Calu3 (cell line): ENCODE measurements at regions not wholly inside any gene's neighbourhood (a gene's known extent, or its start where the extent isn't known, plus 50 kb on each side); places are given as distances from the start of the nearest gene placed in this dataset.

Experiments used
- BruUV-seq: library from RNA; stranded (reverse); fragments of 400-500 nt; replicated peaks from 2 replicates; lab custom pipeline; 2021; lab: Mats Ljungman, UMichigan
- CTCF ChIA-PET: fragments of 300-600 bp; sonication (Branson Sonifier 250); formaldehyde crosslinking; loops from one replicate; lab custom pipeline; 2022; ENCODE audit warnings: antibody characterized with exemption; lab: Charles Lee
- DNase-seq: peaks from one replicate; pipeline ENCODE4 v3.0.0; 2022
- H3K27ac Mint-ChIP-seq: one replicate; pipeline ENCODE4 v1.8.0; 2022; ENCODE audit warnings: mixed read lengths; ENCODE audit not compliant: unreplicated experiment
- H3K27me3 Mint-ChIP-seq: one replicate; pipeline ENCODE4 v1.8.0; 2022; ENCODE audit warnings: mixed read lengths; ENCODE audit not compliant: unreplicated experiment
- H3K36me3 Mint-ChIP-seq: one replicate; pipeline ENCODE4 v1.8.0; 2022; ENCODE audit warnings: mild to moderate bottlenecking, moderate library complexity, mixed read lengths; ENCODE audit not compliant: insufficient read depth, unreplicated experiment
- H3K4me1 Mint-ChIP-seq: one replicate; pipeline ENCODE4 v1.8.0; 2022; ENCODE audit warnings: mild to moderate bottlenecking, low read depth, mixed read lengths; ENCODE audit not compliant: unreplicated experiment
- H3K4me3 Mint-ChIP-seq: one replicate; pipeline ENCODE4 v1.8.0; 2022; ENCODE audit warnings: mild to moderate bottlenecking, low read depth, moderate library complexity, mixed read lengths; ENCODE audit not compliant: unreplicated experiment
- H3K9me3 Mint-ChIP-seq: one replicate; pipeline ENCODE4 v1.8.0; 2022; ENCODE audit warnings: low read depth, mixed read lengths; ENCODE audit not compliant: unreplicated experiment
- intact Hi-C: fragments of 100-400 bp; cut with micrococcal nuclease; formaldehyde crosslinking; loops from one replicate; pipeline ENCODE4 v1.10.0; 2022; ENCODE audit not compliant: unreplicated experiment
- TF ChIP-seq, protein P1 (sequence below): fragments of 200-600 bp; IDR thresholded peaks from one replicate; pipeline ENCODE4 v1.8.0; 2022; ENCODE audit warnings: antibody characterized with exemption; ENCODE audit not compliant: unreplicated experiment

DNA sequence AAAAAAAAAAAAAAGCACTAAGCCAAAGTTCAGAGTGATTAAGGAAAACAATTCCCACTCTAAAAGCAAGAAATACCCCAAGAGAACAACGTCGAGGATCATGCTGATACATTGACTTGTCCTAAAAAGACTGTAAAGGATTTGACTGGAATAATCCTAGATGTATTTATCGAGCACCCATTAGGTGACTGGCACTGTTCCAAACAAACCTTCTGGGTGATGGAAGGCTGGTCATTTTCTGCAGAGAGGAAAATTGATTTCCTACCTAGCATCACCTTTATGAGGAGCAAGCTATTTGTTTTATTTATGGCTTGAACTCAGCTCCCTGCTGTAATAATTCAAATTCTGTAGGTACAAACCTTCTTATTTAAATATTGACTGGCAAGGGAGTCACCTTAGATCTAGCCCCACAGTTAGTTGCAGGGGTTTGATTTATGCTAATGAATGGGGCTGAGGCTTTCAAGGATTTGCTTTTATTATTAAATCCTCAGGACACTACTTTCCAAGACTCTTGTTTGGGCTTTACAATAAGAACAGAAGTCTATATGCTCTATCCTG lies 471.0 kb downstream of the OLFM4 start:
- CTCF ChIA-PET: no interaction called here
- no peak for DNase-seq
- no peaks in the 10 kb centered on the region for H3K36me3 Mint-ChIP-seq
- peaks cover 18% of the 10 kb centered on the region for H3K9me3 Mint-ChIP-seq
- TF ChIP-seq, protein P1, sequence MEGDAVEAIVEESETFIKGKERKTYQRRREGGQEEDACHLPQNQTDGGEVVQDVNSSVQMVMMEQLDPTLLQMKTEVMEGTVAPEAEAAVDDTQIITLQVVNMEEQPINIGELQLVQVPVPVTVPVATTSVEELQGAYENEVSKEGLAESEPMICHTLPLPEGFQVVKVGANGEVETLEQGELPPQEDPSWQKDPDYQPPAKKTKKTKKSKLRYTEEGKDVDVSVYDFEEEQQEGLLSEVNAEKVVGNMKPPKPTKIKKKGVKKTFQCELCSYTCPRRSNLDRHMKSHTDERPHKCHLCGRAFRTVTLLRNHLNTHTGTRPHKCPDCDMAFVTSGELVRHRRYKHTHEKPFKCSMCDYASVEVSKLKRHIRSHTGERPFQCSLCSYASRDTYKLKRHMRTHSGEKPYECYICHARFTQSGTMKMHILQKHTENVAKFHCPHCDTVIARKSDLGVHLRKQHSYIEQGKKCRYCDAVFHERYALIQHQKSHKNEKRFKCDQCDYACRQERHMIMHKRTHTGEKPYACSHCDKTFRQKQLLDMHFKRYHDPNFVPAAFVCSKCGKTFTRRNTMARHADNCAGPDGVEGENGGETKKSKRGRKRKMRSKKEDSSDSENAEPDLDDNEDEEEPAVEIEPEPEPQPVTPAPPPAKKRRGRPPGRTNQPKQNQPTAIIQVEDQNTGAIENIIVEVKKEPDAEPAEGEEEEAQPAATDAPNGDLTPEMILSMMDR: no peak
- BruUV-seq: no TSS peak
- no peaks in the 10 kb centered on the region for H3K27me3 Mint-ChIP-seq
- H3K4me1 Mint-ChIP-seq: no peaks in the 10 kb centered on the region
- H3K4me3 Mint-ChIP-seq: no peak overlapping the region
- intact Hi-C loops: no loop called here
- H3K27ac Mint-ChIP-seq: no peak overlapping the region

DNA sequence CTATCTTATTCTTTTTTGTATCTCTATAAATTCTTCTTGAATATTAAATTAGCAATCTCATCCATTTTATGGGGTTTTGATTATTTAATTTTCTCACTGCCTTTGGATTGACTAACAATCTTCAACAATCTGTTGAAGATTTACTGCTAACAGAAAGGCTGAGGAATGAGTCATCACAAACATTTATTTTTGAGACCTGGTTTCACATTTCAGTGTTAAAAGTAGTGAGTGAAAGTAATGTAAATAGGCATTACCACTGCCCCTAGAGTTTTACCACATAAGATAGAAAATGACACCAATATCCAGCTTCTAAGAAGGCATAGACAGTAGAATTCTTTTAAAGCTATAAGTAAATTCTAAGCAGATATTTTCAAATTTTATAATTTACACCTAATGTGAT lies 472.8 kb downstream of the OLFM4 start:
- H3K27me3 Mint-ChIP-seq: no peaks in the 10 kb centered on the region
- intact Hi-C loops: no loop called here
- H3K36me3 Mint-ChIP-seq: no peaks in the 10 kb centered on the region
- no peak for DNase-seq
- TF ChIP-seq, protein P1: no peak
- no TSS peak for BruUV-seq
- no peak overlapping the region for H3K4me3 Mint-ChIP-seq
- H3K4me1 Mint-ChIP-seq: no peaks in the 10 kb centered on the region
- H3K9me3 Mint-ChIP-seq: peaks cover 15% of the 10 kb centered on the region
- no peak overlapping the region for H3K27ac Mint-ChIP-seq
- CTCF ChIA-PET: no interaction called here

DNA sequence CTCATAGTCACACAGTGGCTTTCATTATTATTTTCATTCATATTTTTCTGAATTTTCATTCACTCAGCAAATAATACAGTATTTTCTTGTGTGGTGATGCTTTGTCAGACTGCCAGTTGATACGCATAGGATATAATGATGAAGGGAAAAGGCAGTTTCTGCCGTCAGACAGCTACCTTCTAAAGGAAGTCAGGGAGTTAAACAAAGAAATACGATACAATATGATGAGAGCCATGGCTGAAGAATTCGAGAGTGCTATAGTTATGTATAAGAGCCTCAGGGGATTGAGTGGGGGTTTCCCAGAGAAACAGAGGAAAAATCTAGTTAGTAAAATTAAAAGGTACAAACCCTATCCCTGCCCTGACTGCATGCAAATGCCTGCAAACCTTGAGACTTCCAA lies 479.1 kb downstream of the OLFM4 start:
- TF ChIP-seq, protein P1: no peak
- no peaks in the 10 kb centered on the region for H3K36me3 Mint-ChIP-seq
- BruUV-seq: no TSS peak
- no peaks in the 10 kb centered on the region for H3K4me1 Mint-ChIP-seq
- peaks cover 9% of the 10 kb centered on the region for H3K9me3 Mint-ChIP-seq
- no peaks in the 10 kb centered on the region for H3K27me3 Mint-ChIP-seq
- intact Hi-C loops: no loop called here
- H3K27ac Mint-ChIP-seq: no peak overlapping the region
- H3K4me3 Mint-ChIP-seq: no peak overlapping the region
- no peak for DNase-seq
- CTCF ChIA-PET: no interaction called here

DNA sequence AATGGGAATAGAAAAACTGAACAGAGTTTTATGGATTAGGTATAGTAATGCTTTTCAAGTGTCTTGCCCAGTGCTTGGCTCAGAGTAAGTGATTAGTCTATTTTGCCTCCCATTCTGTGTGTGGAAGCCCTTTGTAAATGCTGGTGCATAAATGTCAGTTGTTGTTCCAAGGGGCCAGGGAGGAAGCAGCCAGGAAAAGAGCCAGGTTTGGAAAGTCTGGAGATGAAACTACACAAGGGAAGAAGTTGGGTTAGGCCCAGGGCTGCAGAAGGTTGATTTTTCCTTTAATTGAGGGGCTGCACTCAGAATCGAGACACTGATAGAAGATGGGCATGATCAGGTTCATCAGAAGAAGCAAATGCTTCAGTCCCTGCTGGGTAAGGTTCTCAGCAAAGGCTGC lies 484.0 kb downstream of the OLFM4 start:
- no TSS peak for BruUV-seq
- Mint-ChIP-seq H3K36me3 (no peaks in the 10 kb centered on the region), H3K27me3 (no peaks in the 10 kb centered on the region), H3K9me3 (peaks cover 5% of the 10 kb centered on the region), H3K4me1 (no peaks in the 10 kb centered on the region), H3K27ac (no peak overlapping the region), H3K4me3 (no peak overlapping the region)
- TF ChIP-seq, protein P1: no peak
- CTCF ChIA-PET: no interaction called here
- intact Hi-C loops: no loop called here
- no peak for DNase-seq
